IMR-90 (cell line): ENCODE measurements at regions not wholly inside any gene's neighbourhood (a gene's known extent, or its start where the extent isn't known, plus 50 kb on each side); places are given as distances from the start of the nearest gene placed in this dataset.

Source experiments
- BHLHE40 ChIP-seq: fragments of 150-350 bp; IDR thresholded peaks from 2 replicates; pipeline ENCODE4 v1.6.1; 2016; ENCODE audit warnings: mild to moderate bottlenecking, low read depth, low read length
- CEBPB ChIP-seq: IDR thresholded peaks from 2 replicates; pipeline ENCODE4 v1.6.1; 2012; ENCODE audit warnings: low read depth, low read length, improper control_type of control experiment
- CHD1 ChIP-seq: IDR thresholded peaks from 2 replicates; pipeline ENCODE4 v1.6.1; 2012; ENCODE audit warnings: low read depth, low read length, improper control_type of control experiment
- CTCF ChIP-seq: conservative IDR thresholded peaks from 2 replicates; pipeline ENCODE4 v1.5.1; 2012; ENCODE audit warnings: mild to moderate bottlenecking, low read depth, low read length, improper control_type of control experiment
- FOS ChIP-seq: fragments of 150-350 bp; IDR thresholded peaks from 2 replicates; pipeline ENCODE4 v1.6.1; 2016; ENCODE audit warnings: low read depth, low read length
- MAFK ChIP-seq: IDR thresholded peaks from 2 replicates; pipeline ENCODE4 v1.6.1; 2012; ENCODE audit warnings: low read depth, low read length, improper control_type of control experiment
- MXI1 ChIP-seq: IDR thresholded peaks from 2 replicates; pipeline ENCODE4 v1.6.1; 2012; ENCODE audit warnings: low read depth, mild to moderate bottlenecking, low read length, moderate library complexity, borderline replicate concordance
- POLR2A ChIP-seq: IDR thresholded peaks from 2 replicates; pipeline ENCODE4 v1.6.1; 2012; ENCODE audit warnings: mild to moderate bottlenecking, low read depth, low read length
- RAD21 ChIP-seq: IDR thresholded peaks from 2 replicates; pipeline ENCODE4 v1.6.1; 2012; ENCODE audit warnings: low read length, improper control_type of control experiment
- SMC3 ChIP-seq: fragments of 150-350 bp; IDR thresholded peaks from 2 replicates; pipeline ENCODE4 v1.6.1; 2016; ENCODE audit warnings: low read depth, mild to moderate bottlenecking, antibody characterized with exemption, low read length, moderate library complexity
- USF2 ChIP-seq: fragments of 150-350 bp; IDR thresholded peaks from 2 replicates; pipeline ENCODE4 v1.6.1; 2017; ENCODE audit warnings: mild to moderate bottlenecking, antibody characterized with exemption, low read length, low read depth

- TF ChIP-seq CTCF (no peak), POLR2A (no peak), CEBPB (no peak), BHLHE40 (no peak), SMC3 (no peak), RAD21 (no peak), USF2 (no peak), CHD1 (no peak), MAFK (no peak), MXI1 (no peak), FOS (no peak)
Measured at GRCh38 chr18:11498821-11499220, 110.6 kb upstream of the SLC35G4 start.
